ENCODE measurements at regions not wholly inside any gene's neighbourhood (a gene's known extent, or its start where the extent isn't known, plus 50 kb on each side); places are given as distances from the start of the nearest gene placed in this dataset.

GRCh38 chr14:45699471-45699870 lies 446.5 kb upstream of the MIS18BP1 start:
- TF ChIP-seq EZH2phosphoT487 (IDR thresholded peaks at IDR 0.05; ENCODE audit: low read length), result no peak
- TF ChIP-seq, protein P1, sequence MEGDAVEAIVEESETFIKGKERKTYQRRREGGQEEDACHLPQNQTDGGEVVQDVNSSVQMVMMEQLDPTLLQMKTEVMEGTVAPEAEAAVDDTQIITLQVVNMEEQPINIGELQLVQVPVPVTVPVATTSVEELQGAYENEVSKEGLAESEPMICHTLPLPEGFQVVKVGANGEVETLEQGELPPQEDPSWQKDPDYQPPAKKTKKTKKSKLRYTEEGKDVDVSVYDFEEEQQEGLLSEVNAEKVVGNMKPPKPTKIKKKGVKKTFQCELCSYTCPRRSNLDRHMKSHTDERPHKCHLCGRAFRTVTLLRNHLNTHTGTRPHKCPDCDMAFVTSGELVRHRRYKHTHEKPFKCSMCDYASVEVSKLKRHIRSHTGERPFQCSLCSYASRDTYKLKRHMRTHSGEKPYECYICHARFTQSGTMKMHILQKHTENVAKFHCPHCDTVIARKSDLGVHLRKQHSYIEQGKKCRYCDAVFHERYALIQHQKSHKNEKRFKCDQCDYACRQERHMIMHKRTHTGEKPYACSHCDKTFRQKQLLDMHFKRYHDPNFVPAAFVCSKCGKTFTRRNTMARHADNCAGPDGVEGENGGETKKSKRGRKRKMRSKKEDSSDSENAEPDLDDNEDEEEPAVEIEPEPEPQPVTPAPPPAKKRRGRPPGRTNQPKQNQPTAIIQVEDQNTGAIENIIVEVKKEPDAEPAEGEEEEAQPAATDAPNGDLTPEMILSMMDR (IDR thresholded peaks at IDR 0.05; ENCODE audit: low read length), result no peak

Data from MM.1S (cell line).